DMS53 treated with DMSO at 0.1 percent for 48 hours (cell line): ENCODE measurements at regions not wholly inside any gene's neighbourhood (a gene's known extent, or its start where the extent isn't known, plus 50 kb on each side); places are given as distances from the start of the nearest gene placed in this dataset.

Experiments
- DNase-seq: peaks from one replicate; lab custom pipeline; 2025; ENCODE audit not compliant: unreplicated experiment; lab: John Stamatoyannopoulos, UW

GRCh38 chr9:90037146-90037797 is 432.5 kb downstream of the GADD45G start:
- no peak for DNase-seq

DNA sequence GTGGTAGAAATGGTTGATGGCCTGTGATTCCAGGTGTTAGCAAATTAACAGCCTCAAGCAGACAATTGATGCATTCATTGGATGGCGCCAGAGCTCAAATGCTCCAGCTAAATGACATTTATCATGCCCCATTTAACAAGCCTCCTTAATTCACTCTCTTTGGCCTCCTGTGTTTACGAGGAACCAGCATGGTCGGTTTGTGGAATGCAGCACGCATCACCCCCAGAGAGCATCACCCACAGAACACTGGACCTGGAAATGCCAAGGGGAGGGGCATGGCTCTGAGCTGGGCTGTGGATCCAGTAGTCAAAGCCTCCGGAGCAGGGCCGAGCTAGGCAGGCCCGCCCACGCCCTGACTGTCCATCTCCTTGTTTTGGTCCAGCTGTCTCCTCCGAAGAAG is 434.0 kb downstream of the GADD45G start:
- DNase-seq: no peak

- peak; percentile 71 for DNase-seq
Measured at GRCh38 chr9:90044263-90044662, 439.5 kb downstream of the GADD45G start.

DNA sequence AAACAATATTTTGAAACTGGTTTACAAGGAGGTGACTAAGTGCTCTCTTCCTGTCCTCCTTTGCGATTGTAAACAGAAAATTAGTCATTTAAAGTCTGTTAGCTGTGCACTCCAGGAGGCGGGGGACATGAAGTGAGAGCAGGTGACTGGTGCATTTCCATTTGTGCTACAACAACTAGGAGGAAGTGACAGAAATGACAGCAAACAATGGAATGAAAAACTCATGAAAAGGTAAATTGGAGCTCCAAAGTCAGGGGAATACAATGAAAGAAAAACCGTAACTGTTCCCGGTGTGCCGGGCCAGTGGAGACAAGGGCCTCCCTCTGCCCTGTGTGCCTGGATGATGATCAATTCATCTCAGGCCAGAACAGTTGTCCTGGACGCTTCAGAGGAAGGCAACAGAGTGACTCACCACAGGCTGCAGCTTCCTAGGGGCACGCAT is 439.9 kb downstream of the GADD45G start:
- peak; percentile 92 for DNase-seq

- no peak for DNase-seq
Measured at GRCh38 chr9:90046317-90046861, 441.6 kb downstream of the GADD45G start.

DNA sequence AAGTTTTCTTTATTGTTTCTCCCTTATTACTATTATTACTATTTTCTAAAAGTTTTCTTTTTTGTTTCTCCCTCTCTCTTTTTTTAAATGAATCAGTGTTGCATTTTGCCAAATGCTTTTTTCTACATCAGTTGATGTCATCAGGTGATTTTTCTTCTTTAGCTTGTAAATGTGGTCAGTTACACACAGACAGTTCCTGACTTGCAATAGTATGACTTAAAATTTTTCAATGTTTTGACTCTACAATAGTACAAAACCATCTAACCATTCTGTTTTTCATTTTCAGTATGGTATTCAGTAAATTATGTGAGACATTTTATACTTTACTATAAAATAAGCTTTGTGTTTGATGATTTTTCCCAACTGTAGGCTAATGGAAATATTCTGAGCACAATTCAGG is 443.0 kb downstream of the GADD45G start:
- no peak for DNase-seq

- no peak for DNase-seq
Measured at GRCh38 chr9:90052366-90052765, 447.6 kb downstream of the GADD45G start.

DNA sequence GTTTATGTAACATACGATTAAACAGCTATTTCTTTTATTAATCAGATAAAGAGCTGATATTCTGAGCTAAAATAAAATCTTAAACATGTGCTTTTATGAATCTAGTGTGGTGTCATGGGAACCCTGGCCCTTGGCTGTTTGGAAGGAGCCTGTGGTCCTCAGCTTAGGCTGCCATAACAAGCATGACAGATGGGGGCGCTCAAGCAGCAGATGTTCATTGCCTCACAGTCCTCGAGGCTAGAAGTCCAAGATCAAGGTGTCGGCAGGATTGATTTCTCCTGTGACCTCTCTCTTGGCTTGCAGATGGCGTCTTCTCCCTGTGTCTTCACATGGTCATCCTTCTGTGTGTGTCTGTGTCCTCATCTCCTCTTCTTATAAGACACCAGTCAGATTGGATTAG is 448.2 kb downstream of the GADD45G start:
- no peak for DNase-seq

DNA sequence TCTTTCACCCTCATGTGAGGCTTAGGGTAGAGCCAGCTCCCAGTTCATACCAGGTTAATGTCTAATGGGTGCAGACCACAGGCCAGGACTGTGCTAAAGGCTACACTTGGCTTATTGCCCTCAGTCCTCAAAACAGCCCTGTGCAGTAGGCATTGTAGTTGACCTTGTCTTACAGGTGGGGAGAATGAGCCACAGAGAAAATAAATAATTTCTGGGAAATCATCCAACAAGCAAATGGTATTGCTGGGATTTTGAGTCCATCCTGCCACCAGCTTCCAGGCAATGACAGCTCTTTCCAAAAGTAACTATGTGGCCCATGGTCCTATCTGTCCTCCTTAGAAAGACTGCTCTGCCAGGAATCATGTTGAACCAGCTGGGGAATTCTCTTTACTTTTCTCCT is 450.0 kb downstream of the GADD45G start:
- DNase-seq: no peak

GRCh38 chr9:90055226-90055625 is 450.4 kb downstream of the GADD45G start:
- no peak for DNase-seq

DNA sequence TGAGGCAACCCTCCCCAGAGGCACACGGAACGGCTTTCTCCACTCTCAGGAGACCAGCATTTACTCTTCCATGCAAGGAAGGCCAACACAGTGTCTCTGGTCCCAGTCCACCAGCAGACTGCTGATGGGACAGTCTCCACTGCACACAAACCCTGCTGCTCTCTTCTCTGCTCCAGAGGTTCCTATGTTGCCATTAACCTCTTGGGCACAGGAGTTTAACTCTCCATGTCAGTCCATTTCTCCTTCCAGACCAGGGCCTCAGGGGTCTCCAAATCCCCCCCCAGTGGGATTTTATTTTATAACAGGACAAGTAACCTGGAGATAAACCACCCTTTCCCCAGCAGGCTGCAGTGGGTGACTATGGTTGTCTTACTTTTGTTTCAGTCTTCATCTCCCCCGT is 452.5 kb downstream of the GADD45G start:
- no peak for DNase-seq

DNA sequence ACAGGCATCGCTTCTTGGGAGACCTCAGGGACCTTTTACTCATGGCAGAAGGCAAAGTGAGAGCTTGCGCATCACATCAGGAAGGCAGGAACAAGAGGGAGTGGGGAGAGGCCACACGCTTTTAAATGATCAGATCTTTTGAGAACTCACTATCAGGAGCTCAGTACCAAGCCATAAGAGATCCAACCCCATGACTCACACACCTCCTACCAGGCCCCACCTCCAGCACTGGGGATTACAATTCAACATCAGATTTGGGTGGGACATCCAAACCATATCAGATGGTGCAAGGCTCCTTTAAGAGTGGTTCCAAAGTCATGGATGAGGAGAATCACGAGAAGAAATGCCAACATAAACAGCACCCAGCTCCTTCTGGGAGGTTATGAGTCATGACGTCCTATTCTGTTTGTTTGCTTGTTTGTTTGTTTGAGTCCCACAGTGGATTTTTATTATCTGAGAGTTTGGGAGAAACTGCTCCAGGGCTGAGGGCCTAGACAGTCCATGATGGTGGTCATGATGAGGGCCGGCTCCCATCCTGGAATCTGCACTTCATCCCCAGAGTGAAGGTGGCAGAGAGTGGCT is 453.5 kb downstream of the GADD45G start:
- DNase-seq: no peak

DNA sequence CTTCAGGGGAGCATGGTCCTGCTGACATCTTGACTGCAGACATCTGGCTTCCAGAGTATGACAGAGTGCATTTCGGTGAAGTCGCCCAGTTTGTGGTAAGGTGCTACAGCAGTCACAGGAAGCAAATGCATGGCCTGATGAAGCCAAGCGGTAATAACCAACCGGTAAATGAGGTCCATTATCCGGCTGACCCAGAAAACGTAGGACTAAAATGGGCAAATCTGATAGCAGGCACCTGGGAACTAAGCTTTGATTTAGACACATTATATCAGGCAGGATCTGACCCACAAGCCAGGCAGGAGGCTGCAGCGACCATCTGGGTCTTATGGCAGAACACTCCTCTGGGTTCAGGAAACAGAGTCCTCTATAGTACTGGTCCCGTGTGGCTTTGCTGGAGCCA is 454.6 kb downstream of the GADD45G start:
- no peak for DNase-seq

DNA sequence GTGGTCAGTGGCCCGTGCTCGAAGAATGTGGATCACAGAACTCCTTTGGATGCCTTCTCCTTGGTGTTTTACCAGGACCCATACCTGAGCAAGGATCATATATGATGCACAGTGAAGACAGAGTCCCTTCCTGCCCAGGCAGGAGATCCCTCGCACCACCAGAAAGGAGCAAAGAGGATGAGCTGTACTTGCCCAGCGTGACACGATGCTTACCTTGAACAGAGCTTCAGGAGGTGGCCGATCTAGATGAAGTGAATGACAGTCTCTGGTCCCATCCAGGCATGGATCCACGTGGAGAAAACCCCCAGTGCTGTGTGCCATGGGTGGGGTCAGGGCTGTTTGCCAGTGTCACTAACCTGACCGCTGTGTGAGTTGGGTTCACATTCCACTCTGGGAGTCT is 455.4 kb downstream of the GADD45G start:
- no peak for DNase-seq

- DNase-seq: no peak
Measured at GRCh38 chr9:90061187-90061586, 456.4 kb downstream of the GADD45G start.

DNA sequence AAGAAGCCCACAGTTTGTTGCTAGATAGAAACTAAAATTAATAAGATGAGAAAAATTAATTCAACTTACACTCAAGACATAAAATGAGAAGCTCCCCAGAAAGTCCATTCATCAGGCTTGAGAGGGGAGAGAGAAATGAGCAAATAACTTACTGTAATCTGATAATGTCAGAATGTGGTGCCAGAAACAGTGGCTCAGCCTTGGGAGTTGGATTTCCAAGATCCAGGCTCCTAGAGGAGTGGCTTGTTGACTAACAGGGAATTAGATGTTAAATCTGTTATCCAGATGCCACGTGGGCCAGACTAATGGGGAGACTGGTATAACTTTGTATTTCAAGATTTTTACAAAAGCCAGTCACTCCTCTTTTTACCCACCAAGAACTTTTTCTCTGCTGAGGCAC is 458.2 kb downstream of the GADD45G start:
- DNase-seq: no peak

GRCh38 chr9:90064248-90064647 is 459.4 kb downstream of the GADD45G start:
- DNase-seq: no peak

DNA sequence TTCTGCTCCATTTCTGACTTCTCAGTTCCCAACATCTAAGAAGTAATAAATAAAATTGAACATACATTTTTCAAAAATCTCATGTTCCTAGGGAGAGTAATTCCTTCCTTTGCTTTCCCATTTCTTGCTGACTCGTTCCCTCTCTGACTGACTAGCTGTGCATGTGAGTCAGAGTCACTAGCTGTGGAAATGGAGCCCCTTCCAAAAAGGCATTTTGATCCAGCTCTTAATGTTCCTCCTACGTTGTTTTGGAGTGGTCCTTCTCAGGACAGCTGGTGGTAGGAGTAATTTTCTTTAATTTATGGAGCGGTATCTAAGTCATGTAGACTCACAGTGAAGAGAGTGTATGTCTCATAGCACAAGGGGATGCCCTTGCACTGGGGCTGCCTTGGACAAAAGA is 460.2 kb downstream of the GADD45G start:
- no peak for DNase-seq

DNA sequence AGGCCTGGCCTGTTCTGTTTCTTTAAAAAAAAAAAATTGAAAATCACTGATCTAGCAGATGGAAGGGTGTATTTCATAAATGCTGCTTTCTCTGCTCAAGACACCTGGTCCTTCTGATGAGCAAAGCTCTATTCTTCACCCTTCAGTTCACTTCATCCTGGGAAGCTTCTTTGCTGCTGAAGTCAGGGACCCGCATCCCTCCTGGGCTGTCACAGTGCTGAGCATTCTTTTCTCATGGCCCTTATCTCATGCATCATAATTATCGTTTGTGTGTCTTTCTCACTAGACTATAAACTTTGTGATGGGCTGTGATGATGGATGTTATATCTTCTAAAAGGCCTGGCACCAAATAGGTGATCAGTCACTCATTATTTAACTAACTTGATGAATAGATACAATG is 461.0 kb downstream of the GADD45G start:
- no peak for DNase-seq

GRCh38 chr9:90069085-90069484 is 464.3 kb downstream of the GADD45G start:
- DNase-seq: no peak

- DNase-seq: no peak
Measured at GRCh38 chr9:90070056-90070455, 465.2 kb downstream of the GADD45G start.

DNA sequence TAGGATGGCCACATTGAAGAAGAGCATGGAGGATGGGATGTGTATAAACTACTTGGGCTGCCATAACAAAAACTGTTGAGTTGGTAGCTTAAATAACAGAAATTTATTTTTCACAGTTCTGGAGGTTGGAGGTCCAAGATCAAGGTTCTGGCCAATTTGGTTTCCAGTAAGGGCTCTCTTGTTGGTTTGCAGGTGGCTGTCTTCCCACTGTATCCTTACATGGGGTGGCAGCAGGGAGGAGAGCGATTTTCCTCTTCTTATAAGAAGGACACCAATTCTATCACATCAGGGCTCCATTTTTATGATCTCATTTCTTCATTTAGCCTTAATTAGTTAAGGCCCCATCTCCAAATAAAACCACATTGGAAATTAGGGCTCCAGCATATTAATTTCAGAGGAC is 465.7 kb downstream of the GADD45G start:
- no peak for DNase-seq
